GM12878 (cell line): ENCODE measurements at regions not wholly inside any gene's neighbourhood (a gene's known extent, or its start where the extent isn't known, plus 50 kb on each side); places are given as distances from the start of the nearest gene placed in this dataset.

Experiments
- ATAC-seq: fragments of 200-7000 bp; cut with Tn5 transposase; 3 replicates; pipeline ENCODE4 v1.9.1; 2020; ENCODE audit warnings: mild to moderate bottlenecking, moderate library complexity
- BruUV-seq: library from RNA; stranded (reverse); fragments of 400-500 nt; replicated peaks from 2 replicates; lab custom pipeline; 2021; lab: Mats Ljungman, UMichigan
- CTCF ChIA-PET: fragments of 300-600 bp; sonication (Branson Sonifier 250); formaldehyde crosslinking; extraction: SDS; loops from one replicate; lab custom pipeline; 2021; ENCODE audit warnings: inconsistent platforms; lab: Yijun Ruan, JAX
- POLR2A ChIA-PET: fragments of 350-600 bp; formaldehyde crosslinking; extraction: SDS; loops from one replicate; lab custom pipeline; 2021; ENCODE audit warnings: inconsistent platforms; lab: Charles Lee
- RAD21 ChIA-PET: fragments of 300-600 bp; sonication (Branson Sonifier 250); formaldehyde crosslinking; loops from one replicate; lab custom pipeline; 2023; ENCODE audit warnings: antibody characterized with exemption; ENCODE audit not compliant: unreplicated experiment; lab: Charles Lee
- SMC1A ChIA-PET: fragments of 300-600 bp; sonication (Branson Sonifier 250); formaldehyde crosslinking; loops from one replicate; lab custom pipeline; 2023; ENCODE audit not compliant: unreplicated experiment, uncharacterized antibody; lab: Charles Lee
- DNase-seq: peaks from one replicate; pipeline ENCODE4 v3.0.0-alpha.2; 2011; ENCODE audit warnings: low read depth, low spot score
- FAIRE-seq: peaks from 3 replicates; lab custom pipeline; 2011; peaks lifted over from hg19 to GRCh38; lab: Jason Lieb, UNC
- H2AFZ ChIP-seq: 2 replicates; pipeline ENCODE4 v1.6.0; 2011; ENCODE audit warnings: low read depth, low read length, control low read depth; ENCODE audit not compliant: control insufficient read depth
- H3K27ac ChIP-seq: 2 replicates; pipeline ENCODE4 v1.5.1; 2011; ENCODE audit warnings: control low read depth; ENCODE audit not compliant: control insufficient read depth, insufficient read depth
- H3K27me3 ChIP-seq, 2 experiments: replicated peaks in 1 of 2; 2 replicates each; pipeline versions ENCODE4 v1.6.0 to v1.6.1; 2011; ENCODE audit warnings: low read length in 1 of 2; ENCODE audit not compliant: control insufficient read depth in 2 of 2, insufficient read depth in 2 of 2
- H3K36me3 ChIP-seq, 2 experiments: 2 replicates each; pipeline ENCODE4 v1.5.1; 2011; ENCODE audit warnings: low read length in 1 of 2; ENCODE audit not compliant: control insufficient read depth in 2 of 2, insufficient read depth in 2 of 2
- H3K4me1 ChIP-seq: 2 replicates; pipeline ENCODE4 v1.6.1; 2011; ENCODE audit warnings: mild to moderate bottlenecking, low read length, moderate library complexity, mixed read lengths; ENCODE audit not compliant: control insufficient read depth, insufficient read depth
- H3K4me2 ChIP-seq: 2 replicates; pipeline ENCODE4 v1.6.0; 2011; ENCODE audit warnings: control low read depth; ENCODE audit not compliant: control insufficient read depth, insufficient read depth
- H3K4me3 ChIP-seq: fragments of 200-600 bp; sonication (generic); 2 replicates; pipeline ENCODE4 v1.5.1; 2016
- H3K79me2 ChIP-seq: 2 replicates; pipeline ENCODE4 v1.6.0; 2011; ENCODE audit warnings: low read length; ENCODE audit not compliant: control insufficient read depth, insufficient read depth
- H3K9ac ChIP-seq: 2 replicates; pipeline ENCODE4 v1.8.0; 2011; ENCODE audit warnings: low read length, control low read depth, mixed read lengths; ENCODE audit not compliant: control insufficient read depth, insufficient read depth
- H3K9me3 ChIP-seq: replicated peaks from 3 replicates; pipeline ENCODE4 v1.5.1; 2011; ENCODE audit warnings: mild to moderate bottlenecking, low read length; ENCODE audit not compliant: control insufficient read depth, insufficient read depth
- H4K20me1 ChIP-seq: 2 replicates; pipeline ENCODE4 v1.6.0; 2011; ENCODE audit not compliant: control insufficient read depth, insufficient read depth
- BRCA1 ChIP-seq: IDR thresholded peaks from 2 replicates; pipeline ENCODE4 v1.6.1; 2011; ENCODE audit warnings: low read depth, low read length, improper control_type of control experiment
- CBX5 ChIP-seq: sonication (generic); IDR thresholded peaks from 2 replicates; pipeline ENCODE4 v1.6.1; 2016; ENCODE audit warnings: low read depth, moderate library complexity, mild to moderate bottlenecking, inconsistent platforms
- EED ChIP-seq: sonication (generic); IDR thresholded peaks from 2 replicates; pipeline ENCODE4 v1.6.1; 2016; ENCODE audit warnings: antibody characterized with exemption, low read depth
- KLF5 ChIP-seq: fragments of 450-650 bp; IDR thresholded peaks from 2 replicates; pipeline ENCODE4 v1.6.1; 2014; ENCODE audit warnings: mild to moderate bottlenecking; ENCODE audit not compliant: partially characterized antibody
- MEF2B ChIP-seq: fragments of 450-650 bp; IDR thresholded peaks from 2 replicates; pipeline ENCODE4 v1.6.1; 2018; ENCODE audit warnings: mild to moderate bottlenecking, moderate library complexity; ENCODE audit not compliant: partially characterized antibody, poor library complexity, severe bottlenecking
- MTA3 ChIP-seq: IDR thresholded peaks from 2 replicates; pipeline ENCODE4 v1.6.1; 2012; ENCODE audit warnings: low read length, inconsistent platforms, borderline replicate concordance
- SREBF1 ChIP-seq: IDR thresholded peaks from 2 replicates; pipeline ENCODE4 v1.6.1; 2012; ENCODE audit warnings: mild to moderate bottlenecking, low read length
- WGBS: methylation state at CpG from one replicate; pipeline ENCODE4 v1.1.6; 2016; ENCODE audit warnings: low lambda C conversion rate; ENCODE audit not compliant: insufficient replicate concordance, insufficient coverage; ENCODE audit errors: missing lambda C conversion rate; 5-methylcytosine and 5-hydroxymethylcytosine counted together
- in situ Hi-C: fragments of 300-500 bp; cut with MboI; formaldehyde crosslinking; loops from 9 replicates; pipeline ENCODE4 v1.14.3; 2018; ENCODE audit warnings: mixed read lengths
- intact Hi-C: fragments of 100-400 bp; cut with micrococcal nuclease; formaldehyde crosslinking; loops from one replicate; pipeline ENCODE4 v1.14.2; 2022; ENCODE audit not compliant: unreplicated experiment
- TF ChIP-seq, protein P1 (sequence below): IDR thresholded peaks from 2 replicates; pipeline ENCODE4 v1.6.1; 2012; ENCODE audit warnings: low read depth, low read length, improper control_type of control experiment
- TF ChIP-seq, protein P2 (sequence below): fragments of 450-650 bp; conservative IDR thresholded peaks from 2 replicates; pipeline ENCODE4 v1.6.1; 2017; ENCODE audit warnings: mild to moderate bottlenecking, moderate library complexity
- TF ChIP-seq, protein P3 (sequence below): IDR thresholded peaks from 2 replicates; pipeline ENCODE4 v1.6.1; 2012; ENCODE audit warnings: improper control_type of control experiment, low read depth, low read length; ENCODE audit not compliant: insufficient replicate concordance

DNA sequence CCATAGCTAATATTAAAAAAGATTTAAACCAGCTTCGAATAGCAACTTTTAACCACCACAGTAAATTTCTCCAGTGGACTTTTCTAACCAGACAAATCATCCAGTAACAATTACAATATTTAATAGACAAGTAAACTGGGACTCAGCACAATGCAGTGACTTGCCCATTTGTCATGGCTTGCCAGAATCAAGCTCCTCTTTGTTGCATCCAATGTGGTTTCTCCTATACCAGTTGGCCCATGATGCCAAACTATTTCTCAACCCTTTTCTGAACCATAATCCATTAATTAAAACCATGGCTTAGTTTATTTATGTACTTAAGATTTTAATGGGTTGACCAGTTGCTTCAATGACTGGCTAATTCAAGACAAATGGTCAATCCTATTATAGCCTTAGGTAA, 64.4 kb downstream of the DIO2 start:
- Histone ChIP-seq H3K4me1 (no peaks in the 10 kb centered on the region), H3K27ac (no peak overlapping the region), H4K20me1 (no peaks in the 10 kb centered on the region), H3K36me3 (no peaks in the 10 kb centered on the region), H3K79me2 (no peaks in the 10 kb centered on the region), H3K9ac (no peak overlapping the region), H3K27me3 (no peaks in the 10 kb centered on the region), H3K4me2 (no peak overlapping the region), H3K4me3 (no peak overlapping the region), H2AFZ (no peak overlapping the region), H3K9me3 (no peaks in the 10 kb centered on the region)
- in situ Hi-C loops = no loop called here
- RAD21 ChIA-PET = no interaction called here
- CTCF ChIA-PET = no interaction called here
- no peak for DNase-seq
- POLR2A ChIA-PET = no interaction called here
- intact Hi-C loops = no loop called here
- BruUV-seq = no TSS peak
- TF ChIP-seq CBX5 (no peak), SREBF1 (no peak), BRCA1 (no peak), MEF2B (no peak), KLF5 (no peak), MTA3 (no peak), EED (no peak)
- TF ChIP-seq, protein P1, sequence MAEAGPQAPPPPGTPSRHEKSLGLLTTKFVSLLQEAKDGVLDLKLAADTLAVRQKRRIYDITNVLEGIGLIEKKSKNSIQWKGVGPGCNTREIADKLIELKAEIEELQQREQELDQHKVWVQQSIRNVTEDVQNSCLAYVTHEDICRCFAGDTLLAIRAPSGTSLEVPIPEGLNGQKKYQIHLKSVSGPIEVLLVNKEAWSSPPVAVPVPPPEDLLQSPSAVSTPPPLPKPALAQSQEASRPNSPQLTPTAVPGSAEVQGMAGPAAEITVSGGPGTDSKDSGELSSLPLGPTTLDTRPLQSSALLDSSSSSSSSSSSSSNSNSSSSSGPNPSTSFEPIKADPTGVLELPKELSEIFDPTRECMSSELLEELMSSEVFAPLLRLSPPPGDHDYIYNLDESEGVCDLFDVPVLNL = no peak
- TF ChIP-seq, protein P2, sequence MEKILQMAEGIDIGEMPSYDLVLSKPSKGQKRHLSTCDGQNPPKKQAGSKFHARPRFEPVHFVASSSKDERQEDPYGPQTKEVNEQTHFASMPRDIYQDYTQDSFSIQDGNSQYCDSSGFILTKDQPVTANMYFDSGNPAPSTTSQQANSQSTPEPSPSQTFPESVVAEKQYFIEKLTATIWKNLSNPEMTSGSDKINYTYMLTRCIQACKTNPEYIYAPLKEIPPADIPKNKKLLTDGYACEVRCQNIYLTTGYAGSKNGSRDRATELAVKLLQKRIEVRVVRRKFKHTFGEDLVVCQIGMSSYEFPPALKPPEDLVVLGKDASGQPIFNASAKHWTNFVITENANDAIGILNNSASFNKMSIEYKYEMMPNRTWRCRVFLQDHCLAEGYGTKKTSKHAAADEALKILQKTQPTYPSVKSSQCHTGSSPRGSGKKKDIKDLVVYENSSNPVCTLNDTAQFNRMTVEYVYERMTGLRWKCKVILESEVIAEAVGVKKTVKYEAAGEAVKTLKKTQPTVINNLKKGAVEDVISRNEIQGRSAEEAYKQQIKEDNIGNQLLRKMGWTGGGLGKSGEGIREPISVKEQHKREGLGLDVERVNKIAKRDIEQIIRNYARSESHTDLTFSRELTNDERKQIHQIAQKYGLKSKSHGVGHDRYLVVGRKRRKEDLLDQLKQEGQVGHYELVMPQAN = no peak
- TF ChIP-seq, protein P3, sequence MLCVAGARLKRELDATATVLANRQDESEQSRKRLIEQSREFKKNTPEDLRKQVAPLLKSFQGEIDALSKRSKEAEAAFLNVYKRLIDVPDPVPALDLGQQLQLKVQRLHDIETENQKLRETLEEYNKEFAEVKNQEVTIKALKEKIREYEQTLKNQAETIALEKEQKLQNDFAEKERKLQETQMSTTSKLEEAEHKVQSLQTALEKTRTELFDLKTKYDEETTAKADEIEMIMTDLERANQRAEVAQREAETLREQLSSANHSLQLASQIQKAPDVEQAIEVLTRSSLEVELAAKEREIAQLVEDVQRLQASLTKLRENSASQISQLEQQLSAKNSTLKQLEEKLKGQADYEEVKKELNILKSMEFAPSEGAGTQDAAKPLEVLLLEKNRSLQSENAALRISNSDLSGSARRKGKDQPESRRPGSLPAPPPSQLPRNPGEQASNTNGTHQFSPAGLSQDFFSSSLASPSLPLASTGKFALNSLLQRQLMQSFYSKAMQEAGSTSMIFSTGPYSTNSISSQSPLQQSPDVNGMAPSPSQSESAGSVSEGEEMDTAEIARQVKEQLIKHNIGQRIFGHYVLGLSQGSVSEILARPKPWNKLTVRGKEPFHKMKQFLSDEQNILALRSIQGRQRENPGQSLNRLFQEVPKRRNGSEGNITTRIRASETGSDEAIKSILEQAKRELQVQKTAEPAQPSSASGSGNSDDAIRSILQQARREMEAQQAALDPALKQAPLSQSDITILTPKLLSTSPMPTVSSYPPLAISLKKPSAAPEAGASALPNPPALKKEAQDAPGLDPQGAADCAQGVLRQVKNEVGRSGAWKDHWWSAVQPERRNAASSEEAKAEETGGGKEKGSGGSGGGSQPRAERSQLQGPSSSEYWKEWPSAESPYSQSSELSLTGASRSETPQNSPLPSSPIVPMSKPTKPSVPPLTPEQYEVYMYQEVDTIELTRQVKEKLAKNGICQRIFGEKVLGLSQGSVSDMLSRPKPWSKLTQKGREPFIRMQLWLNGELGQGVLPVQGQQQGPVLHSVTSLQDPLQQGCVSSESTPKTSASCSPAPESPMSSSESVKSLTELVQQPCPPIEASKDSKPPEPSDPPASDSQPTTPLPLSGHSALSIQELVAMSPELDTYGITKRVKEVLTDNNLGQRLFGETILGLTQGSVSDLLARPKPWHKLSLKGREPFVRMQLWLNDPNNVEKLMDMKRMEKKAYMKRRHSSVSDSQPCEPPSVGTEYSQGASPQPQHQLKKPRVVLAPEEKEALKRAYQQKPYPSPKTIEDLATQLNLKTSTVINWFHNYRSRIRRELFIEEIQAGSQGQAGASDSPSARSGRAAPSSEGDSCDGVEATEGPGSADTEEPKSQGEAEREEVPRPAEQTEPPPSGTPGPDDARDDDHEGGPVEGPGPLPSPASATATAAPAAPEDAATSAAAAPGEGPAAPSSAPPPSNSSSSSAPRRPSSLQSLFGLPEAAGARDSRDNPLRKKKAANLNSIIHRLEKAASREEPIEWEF = no peak
- WGBS = 6% methylated on average over 1 of the region's 1 CpG
- FAIRE-seq = no peak
- ATAC-seq = no peak
- SMC1A ChIA-PET = no interaction called here
